Parathyroid adenoma (tissue), 2 donors: ENCODE measurements at regions not wholly inside any gene's neighbourhood (a gene's known extent, or its start where the extent isn't known, plus 50 kb on each side); places are given as distances from the start of the nearest gene placed in this dataset.

ENCODE experiments used
- H2AFZ ChIP-seq: fragments of 300-600 bp; sonication (generic); one replicate; pipeline ENCODE4 v1.7.0; 2017; ENCODE audit warnings: antibody characterized with exemption, mild to moderate bottlenecking
- H3K27ac ChIP-seq: fragments of 300-600 bp; sonication (generic); one replicate; pipeline ENCODE4 v1.7.0; 2017
- H3K27me3 ChIP-seq: fragments of 300-600 bp; sonication (generic); one replicate; pipeline ENCODE4 v1.7.0; 2017; ENCODE audit warnings: low read length; ENCODE audit not compliant: control insufficient read depth, insufficient read depth
- H3K36me3 ChIP-seq: fragments of 300-600 bp; sonication (generic); one replicate; pipeline ENCODE4 v1.7.0; 2017; ENCODE audit warnings: low read length; ENCODE audit not compliant: control insufficient read depth, insufficient read depth
- H3K4me1 ChIP-seq: fragments of 300-600 bp; sonication (generic); one replicate; pipeline ENCODE4 v1.7.0; 2017; ENCODE audit warnings: control low read depth
- H3K4me2 ChIP-seq: fragments of 300-600 bp; sonication (generic); one replicate; pipeline ENCODE4 v1.7.0; 2017; ENCODE audit warnings: low read length
- H3K4me3 ChIP-seq: fragments of 300-600 bp; sonication (generic); one replicate; pipeline ENCODE4 v1.7.0; 2017; ENCODE audit warnings: low read depth, low read length
- H3K79me2 ChIP-seq: fragments of 300-600 bp; sonication (generic); one replicate; pipeline ENCODE4 v1.7.0; 2017; ENCODE audit warnings: control low read depth
- H3K9ac ChIP-seq: fragments of 300-600 bp; sonication (generic); one replicate; pipeline ENCODE4 v1.7.0; 2017; ENCODE audit warnings: mild to moderate bottlenecking
- H3K9me3 ChIP-seq: fragments of 300-600 bp; sonication (generic); one replicate; pipeline ENCODE4 v1.7.0; 2017; ENCODE audit warnings: low read length; ENCODE audit not compliant: control insufficient read depth
- TF ChIP-seq, protein P1 (sequence below): fragments of 300-600 bp; sonication (generic); IDR thresholded peaks from one replicate; pipeline ENCODE4 v1.7.0; 2017; ENCODE audit warnings: antibody characterized with exemption, mild to moderate bottlenecking
- donor health status: primary hyperparathyroidism.

DNA sequence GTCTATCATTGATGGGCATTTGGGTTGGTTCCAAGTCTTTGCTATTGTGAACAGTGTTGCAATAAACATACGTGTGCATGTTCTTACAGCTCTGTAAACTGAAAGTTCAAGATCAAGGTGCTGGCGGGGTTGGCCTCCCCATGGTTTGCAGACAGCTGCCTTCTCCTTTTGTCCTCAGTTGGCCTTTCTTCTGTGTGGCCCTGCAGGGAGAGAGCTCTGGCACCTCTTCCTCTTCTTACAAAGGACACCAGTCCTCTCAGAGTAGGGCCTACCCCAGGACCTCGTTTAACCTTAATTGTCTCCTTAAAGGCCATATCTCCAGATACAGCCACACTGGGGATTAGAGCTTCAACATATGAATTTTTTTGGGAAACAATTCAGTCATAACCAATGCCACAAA, 462.7 kb downstream of the TCERG1L start:
- TF ChIP-seq, protein P1, sequence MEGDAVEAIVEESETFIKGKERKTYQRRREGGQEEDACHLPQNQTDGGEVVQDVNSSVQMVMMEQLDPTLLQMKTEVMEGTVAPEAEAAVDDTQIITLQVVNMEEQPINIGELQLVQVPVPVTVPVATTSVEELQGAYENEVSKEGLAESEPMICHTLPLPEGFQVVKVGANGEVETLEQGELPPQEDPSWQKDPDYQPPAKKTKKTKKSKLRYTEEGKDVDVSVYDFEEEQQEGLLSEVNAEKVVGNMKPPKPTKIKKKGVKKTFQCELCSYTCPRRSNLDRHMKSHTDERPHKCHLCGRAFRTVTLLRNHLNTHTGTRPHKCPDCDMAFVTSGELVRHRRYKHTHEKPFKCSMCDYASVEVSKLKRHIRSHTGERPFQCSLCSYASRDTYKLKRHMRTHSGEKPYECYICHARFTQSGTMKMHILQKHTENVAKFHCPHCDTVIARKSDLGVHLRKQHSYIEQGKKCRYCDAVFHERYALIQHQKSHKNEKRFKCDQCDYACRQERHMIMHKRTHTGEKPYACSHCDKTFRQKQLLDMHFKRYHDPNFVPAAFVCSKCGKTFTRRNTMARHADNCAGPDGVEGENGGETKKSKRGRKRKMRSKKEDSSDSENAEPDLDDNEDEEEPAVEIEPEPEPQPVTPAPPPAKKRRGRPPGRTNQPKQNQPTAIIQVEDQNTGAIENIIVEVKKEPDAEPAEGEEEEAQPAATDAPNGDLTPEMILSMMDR = no peak

DNA sequence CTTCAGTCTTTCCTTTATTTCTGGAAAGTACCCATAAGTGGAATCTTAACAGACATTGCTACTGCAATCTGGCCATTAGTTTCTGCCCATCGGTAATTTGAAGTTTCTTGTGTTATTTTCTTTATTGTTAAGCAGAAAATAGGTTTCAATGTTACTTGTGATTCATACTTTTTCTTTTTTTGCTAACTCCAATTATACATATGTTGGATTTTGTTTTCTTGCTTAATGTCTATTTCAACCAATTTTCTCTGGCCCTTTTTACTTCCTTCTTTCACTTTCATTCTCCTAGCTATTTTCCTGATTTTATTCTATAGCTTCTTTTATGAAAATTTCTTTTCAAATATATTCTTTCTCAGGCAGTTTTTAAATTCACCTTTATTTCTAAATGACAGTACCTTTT, 457.4 kb downstream of the TCERG1L start:
- H3K4me3 ChIP-seq = no peak overlapping the region
- H3K9me3 ChIP-seq = peaks cover 2% of the 10 kb centered on the region
- H3K4me2 ChIP-seq = no peak overlapping the region
- H3K27me3 ChIP-seq = no peaks in the 10 kb centered on the region
- no peak overlapping the region for H3K9ac ChIP-seq
- H2AFZ ChIP-seq = no peak overlapping the region
- H3K4me1 ChIP-seq = no peaks in the 10 kb centered on the region
- H3K79me2 ChIP-seq = no peaks in the 10 kb centered on the region
- no peaks in the 10 kb centered on the region for H3K36me3 ChIP-seq
- TF ChIP-seq, protein P1 = no peak
- no peak overlapping the region for H3K27ac ChIP-seq

More for the DNA sequence above, 462.7 kb downstream of the TCERG1L start:
- Histone ChIP-seq H3K27ac (no peak overlapping the region), H3K4me3 (no peak overlapping the region), H3K27me3 (no peaks in the 10 kb centered on the region), H3K4me2 (no peak overlapping the region), H3K4me1 (no peaks in the 10 kb centered on the region), H3K36me3 (no peaks in the 10 kb centered on the region), H3K9ac (no peak overlapping the region), H3K79me2 (no peaks in the 10 kb centered on the region), H3K9me3 (no peaks in the 10 kb centered on the region), H2AFZ (no peak overlapping the region)

DNA sequence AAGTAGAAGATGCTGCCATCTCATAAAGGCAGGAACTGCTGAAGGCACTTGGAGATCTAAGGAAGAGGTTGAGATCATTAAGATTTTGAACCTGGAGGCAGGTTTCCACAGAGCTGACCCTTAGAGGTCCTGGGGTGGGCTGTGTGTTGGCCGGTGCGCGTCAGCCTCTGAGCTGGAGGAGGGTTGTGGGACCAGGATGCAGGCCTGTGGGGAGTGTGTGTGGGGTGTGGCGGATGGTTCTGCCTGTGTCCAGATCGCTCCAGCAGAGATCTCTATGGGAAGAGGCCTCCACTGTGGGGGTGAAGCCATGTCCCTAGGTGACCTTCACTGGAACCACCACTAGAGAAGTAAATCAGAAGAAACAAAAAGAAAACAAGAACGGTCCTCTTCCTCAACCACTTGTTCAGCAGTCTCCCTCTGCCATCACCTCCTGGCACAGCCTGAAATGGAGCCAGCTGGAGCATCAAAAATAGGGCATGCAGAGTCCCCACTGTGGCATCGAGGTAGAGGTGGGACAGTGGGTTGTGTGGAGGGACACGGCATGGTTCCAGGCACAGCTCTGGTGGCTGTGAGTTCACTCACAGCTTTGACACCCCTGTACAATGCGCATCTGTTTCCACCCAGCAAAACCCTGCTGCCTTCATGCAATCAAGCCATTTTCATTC, 453.8 kb downstream of the TCERG1L start:
- no peak overlapping the region for H3K9ac ChIP-seq
- no peak overlapping the region for H3K27ac ChIP-seq
- H3K4me2 ChIP-seq = no peak overlapping the region
- H2AFZ ChIP-seq = no peak overlapping the region
- TF ChIP-seq, protein P1 = no peak
- no peaks in the 10 kb centered on the region for H3K79me2 ChIP-seq
- peaks cover 2% of the 10 kb centered on the region for H3K27me3 ChIP-seq
- H3K4me3 ChIP-seq = no peak overlapping the region
- H3K4me1 ChIP-seq = no peaks in the 10 kb centered on the region
- no peaks in the 10 kb centered on the region for H3K36me3 ChIP-seq
- peaks cover 2% of the 10 kb centered on the region for H3K9me3 ChIP-seq

DNA sequence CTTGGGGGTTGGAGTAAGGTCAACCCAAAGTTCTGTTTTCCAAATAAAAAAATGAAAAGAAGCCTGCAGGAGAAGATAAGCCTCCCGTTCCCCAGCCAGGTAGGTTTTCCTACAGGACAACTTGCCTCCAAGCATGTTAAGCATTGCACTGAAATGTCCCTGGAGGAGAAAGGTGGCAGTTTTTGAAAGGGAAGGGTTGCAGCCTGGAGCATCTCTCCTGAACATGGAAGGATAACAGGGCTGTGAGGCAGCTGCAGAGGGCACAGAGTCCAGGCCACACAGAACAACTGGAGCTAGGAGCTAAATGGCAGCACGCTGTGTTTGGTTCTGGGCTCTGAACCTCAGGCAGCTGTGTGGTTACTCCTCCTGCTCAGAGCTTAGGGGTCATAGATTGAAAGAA, 452.9 kb downstream of the TCERG1L start:
- TF ChIP-seq, protein P1 = no peak

DNA sequence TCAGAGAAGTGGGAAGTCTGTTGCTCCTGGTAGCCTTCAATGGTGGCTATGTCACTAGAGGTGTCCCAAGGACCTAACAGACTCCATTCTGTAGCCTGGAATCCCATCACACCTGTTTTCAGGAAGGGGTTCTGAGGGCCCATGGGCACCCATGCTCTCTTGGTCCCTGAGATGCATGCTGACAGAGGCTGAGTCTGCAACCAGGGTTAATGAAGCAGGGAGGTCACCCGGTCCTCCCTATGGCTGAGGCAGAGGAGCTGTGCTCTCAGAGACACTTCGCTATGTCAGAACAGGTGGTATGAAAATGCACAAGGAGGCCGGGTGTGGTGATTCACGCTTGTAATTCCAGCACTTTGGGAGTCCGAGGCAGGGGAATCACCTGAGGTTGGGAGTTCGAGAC, 452.1 kb downstream of the TCERG1L start:
- no peaks in the 10 kb centered on the region for H3K36me3 ChIP-seq
- peaks cover 2% of the 10 kb centered on the region for H3K27me3 ChIP-seq
- no peaks in the 10 kb centered on the region for H3K4me1 ChIP-seq
- H3K27ac ChIP-seq = no peak overlapping the region
- H3K4me3 ChIP-seq = no peak overlapping the region
- H3K79me2 ChIP-seq = no peaks in the 10 kb centered on the region
- TF ChIP-seq, protein P1 = no peak
- no peak overlapping the region for H3K9ac ChIP-seq
- H2AFZ ChIP-seq = no peak overlapping the region
- no peak overlapping the region for H3K4me2 ChIP-seq
- H3K9me3 ChIP-seq = peaks cover 2% of the 10 kb centered on the region

More for the DNA sequence above, 452.9 kb downstream of the TCERG1L start:
- Histone ChIP-seq H3K27me3 (peaks cover 2% of the 10 kb centered on the region), H3K36me3 (no peaks in the 10 kb centered on the region), H3K9me3 (peaks cover 2% of the 10 kb centered on the region), H3K9ac (no peak overlapping the region), H3K4me1 (no peaks in the 10 kb centered on the region), H3K27ac (no peak overlapping the region), H3K4me2 (no peak overlapping the region), H3K4me3 (no peak overlapping the region), H3K79me2 (no peaks in the 10 kb centered on the region), H2AFZ (no peak overlapping the region)
